HG02885 (cell line): ENCODE measurements at regions not wholly inside any gene's neighbourhood (a gene's known extent, or its start where the extent isn't known, plus 50 kb on each side); places are given as distances from the start of the nearest gene placed in this dataset.
"Not testable (repeated sequence)": the region's sequence is repeated elsewhere in the genome, so short reads cannot be mapped to it uniquely, and the experiment has no call there.

Source experiments
- ATAC-seq: cut with Tn5 transposase; IDR thresholded peaks from one replicate; pipeline ENCODE4 v1.9.1; 2021; ENCODE audit warnings: mild to moderate bottlenecking; ENCODE audit not compliant: unreplicated experiment, poor library complexity

GRCh38 chr4:114034189-114034588 lies 54.7 kb upstream of the ARSJ start:
- ATAC-seq = no peak

GRCh38 chr4:114036426-114036825 lies 57.0 kb upstream of the ARSJ start:
- no peak for ATAC-seq

- no peak for ATAC-seq
These were observed 57.4 kb upstream of the ARSJ start for GRCh38 chr4:114036864-114037263.

- ATAC-seq = no peak
These were observed 58.5 kb upstream of the ARSJ start for GRCh38 chr4:114037988-114038387.

- ATAC-seq = no peak
These were observed 59.4 kb upstream of the ARSJ start for GRCh38 chr4:114038762-114039387.

GRCh38 chr4:114040319-114041116 lies 61.1 kb upstream of the ARSJ start:
- ATAC-seq = peak; percentile 94

- ATAC-seq = no peak
These were observed 61.6 kb upstream of the ARSJ start for GRCh38 chr4:114041117-114041475.

- ATAC-seq = no peak
These were observed 63.7 kb upstream of the ARSJ start for GRCh38 chr4:114043116-114043515.

GRCh38 chr4:114044351-114044750 lies 64.9 kb upstream of the ARSJ start:
- ATAC-seq = not testable (repeated sequence)

GRCh38 chr4:114046331-114046730 lies 66.9 kb upstream of the ARSJ start:
- no peak for ATAC-seq

- ATAC-seq = not testable (repeated sequence)
These were observed 68.7 kb upstream of the ARSJ start for GRCh38 chr4:114048154-114048553.

- ATAC-seq = no peak
These were observed 72.8 kb upstream of the ARSJ start for GRCh38 chr4:114052227-114052626.

- ATAC-seq = no peak
These were observed 77.2 kb upstream of the ARSJ start for GRCh38 chr4:114056599-114056998.

- no peak for ATAC-seq
These were observed 78.3 kb upstream of the ARSJ start for GRCh38 chr4:114057746-114058145.

GRCh38 chr4:114062499-114062898 lies 83.1 kb upstream of the ARSJ start:
- ATAC-seq = no peak

GRCh38 chr4:114072781-114073180 lies 93.3 kb upstream of the ARSJ start:
- no peak for ATAC-seq

- no peak for ATAC-seq
These were observed 97.6 kb upstream of the ARSJ start for GRCh38 chr4:114076899-114077570.

- no peak for ATAC-seq
These were observed 98.2 kb upstream of the ARSJ start for GRCh38 chr4:114077610-114078009.

GRCh38 chr4:114078636-114079035 lies 99.2 kb upstream of the ARSJ start:
- no peak for ATAC-seq

- no peak for ATAC-seq
These were observed 102.3 kb upstream of the ARSJ start for GRCh38 chr4:114081783-114082182.

GRCh38 chr4:114082348-114082747 lies 102.9 kb upstream of the ARSJ start:
- no peak for ATAC-seq
